ENCODE measurements at regions not wholly inside any gene's neighbourhood (a gene's known extent, or its start where the extent isn't known, plus 50 kb on each side); places are given as distances from the start of the nearest gene placed in this dataset.

- Mint-ChIP-seq H3K27me3 (no peaks in the 10 kb centered on the region), H3K9me3 (peaks cover 0 to 2% of the 10 kb centered on the region in 2 donors), H3K4me1 (no peaks in the 10 kb centered on the region), H3K27ac (no peak overlapping the region), H3K36me3 (no peaks in the 10 kb centered on the region), H3K4me3 (no peak overlapping the region)
- DNase-seq = no peak
- no peak for ATAC-seq (replicated peaks)
Observed at GRCh38 chr6:139551376-139551775, 176.9 kb upstream of the CITED2 start.

GRCh38 chr6:139550361-139550760, 175.9 kb upstream of the CITED2 start:
- peaks cover 0 to 2% of the 10 kb centered on the region in 2 donors for H3K9me3 Mint-ChIP-seq
- H3K4me1 Mint-ChIP-seq = no peaks in the 10 kb centered on the region

GRCh38 chr6:139549561-139550070, 175.2 kb upstream of the CITED2 start:
- peaks cover 0 to 2% of the 10 kb centered on the region in 2 donors for H3K9me3 Mint-ChIP-seq
- DNase-seq (no peak), ATAC-seq (replicated peaks) (no peak)
- H3K4me1 Mint-ChIP-seq = no peaks in the 10 kb centered on the region
- no peak overlapping the region for H3K4me3 Mint-ChIP-seq
- no peaks in the 10 kb centered on the region for H3K27me3 Mint-ChIP-seq
- no peak overlapping the region for H3K27ac Mint-ChIP-seq
- no peaks in the 10 kb centered on the region for H3K36me3 Mint-ChIP-seq

More at GRCh38 chr6:139550361-139550760, 175.9 kb upstream of the CITED2 start:
- ATAC-seq (replicated peaks) (no peak), DNase-seq (no peak)
- H3K27me3 Mint-ChIP-seq = no peaks in the 10 kb centered on the region
- H3K27ac Mint-ChIP-seq = no peak overlapping the region
- no peaks in the 10 kb centered on the region for H3K36me3 Mint-ChIP-seq
- no peak overlapping the region for H3K4me3 Mint-ChIP-seq

GRCh38 chr6:139547804-139548203, 173.4 kb upstream of the CITED2 start:
- Mint-ChIP-seq H3K36me3 (no peaks in the 10 kb centered on the region), H3K9me3 (peaks cover 0 to 2% of the 10 kb centered on the region in 2 donors), H3K27ac (no peak overlapping the region), H3K27me3 (no peaks in the 10 kb centered on the region), H3K4me1 (no peaks in the 10 kb centered on the region), H3K4me3 (no peak overlapping the region)
- no peak for DNase-seq
- no peak for ATAC-seq (replicated peaks)

GRCh38 chr6:139547122-139547776, 172.8 kb upstream of the CITED2 start:
- Mint-ChIP-seq H3K27ac (no peak overlapping the region), H3K27me3 (no peaks in the 10 kb centered on the region), H3K4me1 (no peaks in the 10 kb centered on the region), H3K9me3 (peaks cover 0 to 2% of the 10 kb centered on the region in 2 donors), H3K36me3 (no peaks in the 10 kb centered on the region), H3K4me3 (no peak overlapping the region)
- DNase-seq (no peak), ATAC-seq (replicated peaks) (no peak)

GRCh38 chr6:139546106-139546472, 171.6 kb upstream of the CITED2 start:
- DNase-seq (no peak), ATAC-seq (replicated peaks) (no peak)
- Mint-ChIP-seq H3K27ac (no peak overlapping the region), H3K36me3 (no peaks in the 10 kb centered on the region), H3K4me3 (no peak overlapping the region), H3K9me3 (peaks cover 0 to 2% of the 10 kb centered on the region in 2 donors), H3K4me1 (no peaks in the 10 kb centered on the region), H3K27me3 (no peaks in the 10 kb centered on the region)

GRCh38 chr6:139545206-139546105, 171.0 kb upstream of the CITED2 start:
- no peak overlapping the region for H3K4me3 Mint-ChIP-seq
- no peaks in the 10 kb centered on the region for H3K36me3 Mint-ChIP-seq
- H3K27ac Mint-ChIP-seq = no peak overlapping the region
- no peaks in the 10 kb centered on the region for H3K4me1 Mint-ChIP-seq
- DNase-seq (no peak), ATAC-seq (replicated peaks) (no peak)
- peaks cover 0 to 2% of the 10 kb centered on the region in 2 donors for H3K9me3 Mint-ChIP-seq
- H3K27me3 Mint-ChIP-seq = no peaks in the 10 kb centered on the region

- Mint-ChIP-seq H3K27ac (no peak overlapping the region), H3K4me1 (no peaks in the 10 kb centered on the region)
Observed at GRCh38 chr6:139544701-139545057, 170.2 kb upstream of the CITED2 start.

GRCh38 chr6:139542351-139542750, 167.9 kb upstream of the CITED2 start:
- no peaks in the 10 kb centered on the region for H3K9me3 Mint-ChIP-seq
- DNase-seq = no peak
- no peak overlapping the region for H3K27ac Mint-ChIP-seq
- H3K36me3 Mint-ChIP-seq = no peaks in the 10 kb centered on the region
- no peak overlapping the region for H3K4me3 Mint-ChIP-seq
- H3K4me1 Mint-ChIP-seq = no peaks in the 10 kb centered on the region
- no peaks in the 10 kb centered on the region for H3K27me3 Mint-ChIP-seq
- ATAC-seq (replicated peaks) = no peak

More at GRCh38 chr6:139544701-139545057, 170.2 kb upstream of the CITED2 start:
- H3K27me3 Mint-ChIP-seq = no peaks in the 10 kb centered on the region
- ATAC-seq (replicated peaks) (no peak), DNase-seq (no peak)
- no peaks in the 10 kb centered on the region for H3K36me3 Mint-ChIP-seq
- no peak overlapping the region for H3K4me3 Mint-ChIP-seq
- peaks cover 0 to 2% of the 10 kb centered on the region in 2 donors for H3K9me3 Mint-ChIP-seq

- no peaks in the 10 kb centered on the region for H3K9me3 Mint-ChIP-seq
- H3K4me1 Mint-ChIP-seq = no peaks in the 10 kb centered on the region
- no peak overlapping the region for H3K27ac Mint-ChIP-seq
- no peak overlapping the region for H3K4me3 Mint-ChIP-seq
- no peak for DNase-seq
- H3K27me3 Mint-ChIP-seq = no peaks in the 10 kb centered on the region
- ATAC-seq (replicated peaks) = no peak
- no peaks in the 10 kb centered on the region for H3K36me3 Mint-ChIP-seq
Observed at GRCh38 chr6:139540894-139541293, 166.4 kb upstream of the CITED2 start.

- DNase-seq = no peak
- Mint-ChIP-seq H3K36me3 (no peaks in the 10 kb centered on the region), H3K27me3 (no peaks in the 10 kb centered on the region), H3K4me1 (no peaks in the 10 kb centered on the region), H3K4me3 (no peak overlapping the region), H3K27ac (no peak overlapping the region), H3K9me3 (no peaks in the 10 kb centered on the region)
- no peak for ATAC-seq (replicated peaks)
Observed at GRCh38 chr6:139540276-139540675, 165.8 kb upstream of the CITED2 start.

GRCh38 chr6:139539852-139540251, 165.4 kb upstream of the CITED2 start:
- DNase-seq = no peak
- Mint-ChIP-seq H3K4me1 (no peaks in the 10 kb centered on the region), H3K9me3 (no peaks in the 10 kb centered on the region), H3K4me3 (no peak overlapping the region), H3K27ac (no peak overlapping the region), H3K36me3 (no peaks in the 10 kb centered on the region), H3K27me3 (no peaks in the 10 kb centered on the region)
- ATAC-seq (replicated peaks) = no peak

GRCh38 chr6:139538366-139538765, 163.9 kb upstream of the CITED2 start:
- H3K4me1 Mint-ChIP-seq = peaks cover 4% of the 10 kb centered on the region in 2 donors
- ATAC-seq (replicated peaks) (no peak), DNase-seq (no peak)
- H3K4me3 Mint-ChIP-seq = no peak overlapping the region
- H3K27me3 Mint-ChIP-seq = no peaks in the 10 kb centered on the region
- H3K36me3 Mint-ChIP-seq = no peaks in the 10 kb centered on the region
- no peak overlapping the region for H3K27ac Mint-ChIP-seq
- no peaks in the 10 kb centered on the region for H3K9me3 Mint-ChIP-seq

- DNase-seq (no peak), ATAC-seq (replicated peaks) (no peak)
- peaks cover 4% of the 10 kb centered on the region in 2 donors for H3K4me1 Mint-ChIP-seq
- H3K36me3 Mint-ChIP-seq = no peaks in the 10 kb centered on the region
- H3K27me3 Mint-ChIP-seq = no peaks in the 10 kb centered on the region
- H3K27ac Mint-ChIP-seq = no peak overlapping the region
- no peak overlapping the region for H3K4me3 Mint-ChIP-seq
- no peaks in the 10 kb centered on the region for H3K9me3 Mint-ChIP-seq
Observed at GRCh38 chr6:139536751-139537617, 162.5 kb upstream of the CITED2 start.

Data from stimulated activated naive B cell treated with anti-CD40 and anti-IgM and Interleukin-4, amounts not matched to agents 10 μg/mL and 1 μg/mL and 100 μg/mL, for 72 hours (primary cell).